SK-N-SH treated with all-trans-retinoic acid at 6 μM for 48 hours (cell line): ENCODE measurements at regions not wholly inside any gene's neighbourhood (a gene's known extent, or its start where the extent isn't known, plus 50 kb on each side); places are given as distances from the start of the nearest gene placed in this dataset.

Experiments
- CSDC2 ChIP-seq: fragments of 250-450 bp; sonication (Bioruptor Pico); IDR thresholded peaks from 2 replicates; pipeline ENCODE4 v1.5.0; 2020; ENCODE audit warnings: mild to moderate bottlenecking, moderate library complexity
- ESRRG ChIP-seq: fragments of 250-450 bp; sonication (Bioruptor Pico); IDR thresholded peaks from 2 replicates; pipeline ENCODE4 v1.6.1; 2021; ENCODE audit warnings: mild to moderate bottlenecking
- GLIS3 ChIP-seq: fragments of 250-450 bp; sonication (Bioruptor Pico); IDR thresholded peaks from 2 replicates; pipeline ENCODE4 v1.5.0; 2020; ENCODE audit warnings: mild to moderate bottlenecking, moderate library complexity
- ISL1 ChIP-seq: fragments of 250-450 bp; sonication (Bioruptor Pico); IDR thresholded peaks from 2 replicates; pipeline ENCODE4 v2.1.2; 2022; ENCODE audit warnings: mild to moderate bottlenecking, moderate library complexity
- OSR1 ChIP-seq: fragments of 250-450 bp; sonication (Bioruptor Pico); IDR thresholded peaks from 2 replicates; pipeline ENCODE4 v1.8.0; 2022; ENCODE audit warnings: moderate library complexity, mild to moderate bottlenecking, inconsistent platforms
- PATZ1 ChIP-seq: fragments of 250-450 bp; sonication (Bioruptor Pico); IDR thresholded peaks from 2 replicates; pipeline ENCODE4 v1.8.0; 2020; ENCODE audit warnings: mild to moderate bottlenecking, moderate library complexity, borderline replicate concordance
- PPARA ChIP-seq: fragments of 250-450 bp; sonication (Bioruptor Pico); IDR thresholded peaks from 2 replicates; pipeline ENCODE4 v1.5.0; 2020; ENCODE audit warnings: mild to moderate bottlenecking, borderline replicate concordance
- ZFP3 ChIP-seq: fragments of 250-450 bp; sonication (Bioruptor Pico); IDR thresholded peaks from 2 replicates; pipeline ENCODE4 v1.5.0; 2020; ENCODE audit warnings: mild to moderate bottlenecking, moderate library complexity
- ZFP30 ChIP-seq: fragments of 450-650 bp; formaldehyde crosslinking; IDR thresholded peaks from 2 replicates; pipeline ENCODE4 v1.5.0; 2022; ENCODE audit warnings: mild to moderate bottlenecking, moderate library complexity
- ZNF565 ChIP-seq: fragments of 450-650 bp; formaldehyde crosslinking; conservative IDR thresholded peaks from 2 replicates; pipeline ENCODE4 v1.5.0; 2020; ENCODE audit warnings: low read depth, mild to moderate bottlenecking, moderate library complexity

DNA sequence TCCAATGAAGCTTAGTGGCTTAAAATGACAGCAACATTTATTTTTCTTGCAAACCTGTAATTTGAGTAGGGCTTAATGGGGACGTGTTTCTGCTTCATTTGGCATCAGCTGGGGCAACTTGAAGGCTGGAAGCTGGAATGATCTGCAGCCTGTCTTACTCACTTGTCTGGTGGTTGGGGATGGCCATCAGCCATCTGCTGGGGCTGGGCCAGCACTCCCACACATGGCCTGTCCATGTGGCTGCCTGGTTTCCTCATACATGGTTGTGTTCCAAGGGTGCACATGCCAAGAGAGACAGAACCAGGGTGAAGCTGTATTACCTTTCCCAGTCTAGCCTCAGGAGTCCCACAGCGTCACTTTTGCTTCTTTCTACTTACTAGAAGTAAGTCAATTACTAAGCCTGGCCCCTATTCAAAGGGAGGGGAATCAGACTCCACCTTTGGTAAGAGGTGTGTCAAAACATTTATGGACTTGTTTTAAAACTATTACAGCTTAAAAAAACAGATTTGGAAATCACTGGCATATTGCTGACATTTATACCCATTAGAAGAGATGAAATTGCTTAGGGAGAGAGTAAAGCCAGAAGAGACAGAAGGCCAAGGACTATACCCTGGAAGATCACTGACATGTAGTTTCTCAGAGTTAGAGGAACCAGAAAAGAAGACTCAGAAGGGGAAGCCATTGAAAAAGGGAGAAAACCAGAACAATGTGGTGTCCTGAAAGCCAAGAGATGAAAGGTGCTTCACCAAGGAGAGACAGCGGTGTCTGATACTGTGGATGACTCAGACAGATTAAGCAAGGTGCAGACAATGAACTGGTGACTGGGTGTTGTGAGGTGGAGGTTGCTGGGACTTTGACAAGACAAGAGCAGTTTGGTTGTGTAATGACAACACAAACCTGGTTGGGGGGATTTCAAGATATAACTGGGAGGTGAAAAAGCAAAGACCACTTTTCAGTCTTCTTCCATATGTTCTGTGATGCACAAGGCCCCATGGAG, 345.2 kb downstream of the GJA1 start:
- no peak for TF ChIP-seq ZFP30 (CRISPR knock-in tag)
- no peak for TF ChIP-seq ISL1 (CRISPR knock-in tag)
- TF ChIP-seq ZNF565: no peak
- no peak for TF ChIP-seq GLIS3
- no peak for TF ChIP-seq CSDC2 (CRISPR knock-in tag)
- no peak for TF ChIP-seq OSR1 (CRISPR knock-in tag)
- TF ChIP-seq PATZ1 (CRISPR knock-in tag): no peak
- no peak for TF ChIP-seq ZFP3
- TF ChIP-seq ESRRG (CRISPR knock-in tag): no peak
- no peak for TF ChIP-seq PPARA (CRISPR knock-in tag)
